ENCODE measurements at regions not wholly inside any gene's neighbourhood (a gene's known extent, or its start where the extent isn't known, plus 50 kb on each side); places are given as distances from the start of the nearest gene placed in this dataset.

GRCh38 chr3:168473334-168473890 lies 377.7 kb upstream of the GOLIM4 start:
- no peak for TF ChIP-seq CTCF (IDR thresholded peaks at IDR 0.05; ENCODE audit: control insufficient read depth, extremely low read depth, insufficient read depth)
- H3K4me3 ChIP-seq (ENCODE audit: low read depth, low read length): no peak overlapping the region
- DNase-seq (ENCODE audit: low read depth): no peak

GRCh38 chr3:168472783-168473182 lies 377.1 kb upstream of the GOLIM4 start:
- no peak overlapping the region for H3K4me3 ChIP-seq (ENCODE audit: low read depth, low read length)
- no peak for TF ChIP-seq CTCF (IDR thresholded peaks at IDR 0.05; ENCODE audit: control insufficient read depth, extremely low read depth, insufficient read depth)
- no peak for DNase-seq (ENCODE audit: low read depth)

GRCh38 chr3:168470380-168470779 lies 374.7 kb upstream of the GOLIM4 start:
- H3K4me3 ChIP-seq (ENCODE audit: low read depth, low read length): no peak overlapping the region
- no peak for DNase-seq (ENCODE audit: low read depth)
- no peak for TF ChIP-seq CTCF (IDR thresholded peaks at IDR 0.05; ENCODE audit: control insufficient read depth, extremely low read depth, insufficient read depth)

GRCh38 chr3:168469436-168469835 lies 373.7 kb upstream of the GOLIM4 start:
- no peak for TF ChIP-seq CTCF (IDR thresholded peaks at IDR 0.05; ENCODE audit: control insufficient read depth, extremely low read depth, insufficient read depth)
- DNase-seq (ENCODE audit: low read depth): no peak
- H3K4me3 ChIP-seq (ENCODE audit: low read depth, low read length): no peak overlapping the region

- no peak for DNase-seq (ENCODE audit: low read depth)
- TF ChIP-seq CTCF (IDR thresholded peaks at IDR 0.05; ENCODE audit: control insufficient read depth, extremely low read depth, insufficient read depth): peak; percentile 57
- H3K4me3 ChIP-seq (ENCODE audit: low read depth, low read length): no peak overlapping the region
These were observed 371.5 kb upstream of the GOLIM4 start for GRCh38 chr3:168467115-168467714.

GRCh38 chr3:168461793-168462192 lies 366.1 kb upstream of the GOLIM4 start:
- TF ChIP-seq CTCF (IDR thresholded peaks at IDR 0.05; ENCODE audit: control insufficient read depth, extremely low read depth, insufficient read depth): no peak
- no peak overlapping the region for H3K4me3 ChIP-seq (ENCODE audit: low read depth, low read length)
- DNase-seq (ENCODE audit: low read depth): no peak

- H3K4me3 ChIP-seq (ENCODE audit: low read depth, low read length): no peak overlapping the region
- DNase-seq (ENCODE audit: low read depth): no peak
- TF ChIP-seq CTCF (IDR thresholded peaks at IDR 0.05; ENCODE audit: control insufficient read depth, extremely low read depth, insufficient read depth): no peak
These were observed 363.6 kb upstream of the GOLIM4 start for GRCh38 chr3:168459226-168459784.
